IPS-18c (cell line): ENCODE measurements at regions not wholly inside any gene's neighbourhood (a gene's known extent, or its start where the extent isn't known, plus 50 kb on each side); places are given as distances from the start of the nearest gene placed in this dataset.

Experiments used
- H3K4me3 ChIP-seq: 2 replicates; pipeline ENCODE4 v1.7.0; 2013; ENCODE audit warnings: low read depth, mild to moderate bottlenecking, low read length, moderate library complexity; ENCODE audit not compliant: insufficient read depth
- H3K9me3 ChIP-seq: one replicate; pipeline ENCODE4 v1.6.1; 2013; ENCODE audit warnings: mild to moderate bottlenecking, low read length, moderate library complexity; ENCODE audit not compliant: control insufficient read depth, insufficient read depth

GRCh38 chr3:182179631-182180030 is 467.9 kb downstream of the SOX2 start:
- no peak overlapping the region for H3K4me3 ChIP-seq
- no peaks in the 10 kb centered on the region for H3K9me3 ChIP-seq

DNA sequence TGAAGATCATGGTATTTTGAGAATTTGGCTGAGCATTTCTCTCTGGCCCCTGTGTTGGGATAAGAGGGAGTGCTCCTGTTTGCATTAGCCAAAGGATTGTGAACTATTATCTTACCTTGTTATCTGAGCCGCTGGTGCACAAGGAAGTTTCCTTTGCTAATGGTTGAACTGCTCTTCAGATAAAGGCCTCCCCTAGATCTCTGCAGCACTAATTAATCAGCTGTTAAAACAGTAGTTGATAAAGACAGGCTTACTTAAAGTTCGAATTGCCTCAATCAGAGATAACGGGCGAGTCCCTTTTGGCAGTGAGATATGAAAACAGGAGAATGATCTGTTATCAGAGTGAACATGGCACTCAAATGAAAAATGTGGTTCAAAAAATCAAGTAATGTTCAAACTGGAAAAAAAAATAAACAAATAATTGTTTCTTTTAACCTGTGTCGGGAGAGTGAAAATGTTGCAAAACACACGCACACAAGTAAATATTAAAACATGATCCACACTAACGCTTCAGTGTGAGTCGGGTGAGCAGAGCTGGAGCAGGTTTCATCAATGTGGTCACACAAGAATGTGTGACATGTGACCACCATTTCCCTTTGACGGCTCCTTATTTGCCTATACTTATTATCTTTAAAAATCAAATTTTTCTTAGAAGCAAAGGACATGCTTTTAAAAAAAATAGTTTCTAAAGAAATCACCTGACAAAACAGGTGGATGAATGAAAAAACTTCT is 469.1 kb downstream of the SOX2 start:
- Histone ChIP-seq H3K4me3 (no peak overlapping the region), H3K9me3 (no peaks in the 10 kb centered on the region)

DNA sequence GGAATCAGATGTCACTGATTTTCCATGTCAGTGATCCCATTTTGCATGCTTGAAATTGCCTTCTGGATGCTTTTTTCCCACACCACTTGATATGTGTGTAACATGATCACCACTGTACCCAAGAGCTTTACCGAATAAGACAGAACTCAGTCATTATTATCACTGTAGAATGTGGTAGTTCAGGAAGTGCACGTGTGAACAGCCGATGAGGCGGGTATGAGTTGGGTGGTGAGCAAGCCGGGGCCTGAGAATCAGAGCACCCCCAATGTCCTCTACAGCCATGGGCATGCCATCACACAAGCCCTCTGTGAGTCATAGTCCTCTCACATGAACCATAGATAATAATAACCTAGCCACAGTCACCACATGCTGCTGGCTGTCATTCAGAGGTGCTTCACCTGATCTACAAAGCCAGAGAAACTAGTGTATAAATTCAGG is 470.8 kb downstream of the SOX2 start:
- no peak overlapping the region for H3K4me3 ChIP-seq
- H3K9me3 ChIP-seq = no peaks in the 10 kb centered on the region

DNA sequence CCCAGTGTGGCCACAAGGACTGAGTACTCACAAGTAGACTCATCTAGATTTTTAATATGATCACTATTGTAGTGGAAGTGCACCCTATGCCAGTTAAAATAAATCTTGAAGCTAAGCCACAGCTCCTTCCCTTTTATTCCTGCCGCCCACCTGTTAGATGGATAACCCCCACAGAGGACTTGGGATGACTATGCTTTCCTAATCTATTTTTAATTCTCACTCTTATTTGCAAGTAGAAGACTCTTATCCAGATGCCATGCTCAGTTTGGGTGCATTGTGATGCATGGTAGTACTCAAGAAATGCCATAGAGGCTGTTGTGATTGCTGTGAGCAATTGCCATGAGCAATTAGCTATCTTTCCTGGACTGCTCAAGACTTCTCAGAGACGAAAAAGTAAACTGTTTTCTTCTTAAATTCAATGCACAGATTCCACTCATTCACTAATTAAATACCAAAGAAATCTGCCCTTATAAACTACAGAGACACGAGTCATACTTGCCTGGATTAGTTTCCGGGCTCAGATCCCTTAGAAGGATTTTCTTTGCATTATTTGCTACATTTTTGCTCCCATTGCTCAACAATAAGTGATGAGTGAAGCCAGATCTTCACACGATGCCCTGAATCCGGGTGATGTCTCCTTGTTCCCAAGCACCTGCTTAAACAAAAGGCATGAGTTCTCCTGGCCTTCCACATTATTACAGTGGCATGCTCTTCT is 472.1 kb downstream of the SOX2 start:
- Histone ChIP-seq H3K9me3 (no peaks in the 10 kb centered on the region), H3K4me3 (no peak overlapping the region)

GRCh38 chr3:182185313-182185712 is 473.6 kb downstream of the SOX2 start:
- H3K9me3 ChIP-seq = no peaks in the 10 kb centered on the region
- no peak overlapping the region for H3K4me3 ChIP-seq

GRCh38 chr3:182190056-182190455 is 478.3 kb downstream of the SOX2 start:
- no peaks in the 10 kb centered on the region for H3K9me3 ChIP-seq

GRCh38 chr3:182198345-182198744 is 486.6 kb downstream of the SOX2 start:
- Histone ChIP-seq H3K4me3 (no peak overlapping the region), H3K9me3 (no peaks in the 10 kb centered on the region)

More at GRCh38 chr3:182190056-182190455, 478.3 kb downstream of the SOX2 start:
- no peak overlapping the region for H3K4me3 ChIP-seq

DNA sequence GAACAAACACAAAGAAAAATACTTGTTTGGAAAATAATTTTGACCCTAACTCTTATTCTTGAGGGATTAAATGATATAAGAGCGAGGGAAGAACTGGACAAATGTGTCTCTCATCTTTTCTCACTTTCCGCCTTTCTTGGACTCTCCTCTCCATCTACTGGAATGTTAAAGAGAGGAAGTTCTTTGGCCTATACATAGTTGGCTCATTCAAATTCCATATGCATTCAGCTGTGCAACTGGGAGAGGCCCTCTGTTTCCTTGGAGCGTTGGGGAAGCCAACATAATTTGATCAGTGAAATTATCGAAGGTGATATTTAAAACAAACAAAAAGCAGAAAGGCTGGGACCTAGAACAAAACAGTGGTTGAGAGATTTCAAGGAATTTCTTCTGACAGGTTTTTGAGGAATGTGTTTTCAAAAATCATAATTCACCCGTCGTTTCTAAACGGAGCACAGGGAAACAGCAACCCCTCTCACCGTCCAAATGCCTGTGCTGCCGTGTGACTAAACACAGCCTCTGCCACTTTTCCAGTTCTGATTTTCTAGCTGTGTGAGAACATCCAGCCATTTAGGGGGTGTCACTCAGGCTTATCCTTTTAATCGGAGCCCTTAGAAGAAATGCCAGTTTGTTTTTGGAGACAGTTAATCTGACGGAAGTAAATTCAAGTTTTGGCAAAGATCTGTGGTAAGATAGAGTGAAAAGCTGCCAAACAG is 489.9 kb downstream of the SOX2 start:
- H3K9me3 ChIP-seq = no peaks in the 10 kb centered on the region
- H3K4me3 ChIP-seq = no peak overlapping the region

DNA sequence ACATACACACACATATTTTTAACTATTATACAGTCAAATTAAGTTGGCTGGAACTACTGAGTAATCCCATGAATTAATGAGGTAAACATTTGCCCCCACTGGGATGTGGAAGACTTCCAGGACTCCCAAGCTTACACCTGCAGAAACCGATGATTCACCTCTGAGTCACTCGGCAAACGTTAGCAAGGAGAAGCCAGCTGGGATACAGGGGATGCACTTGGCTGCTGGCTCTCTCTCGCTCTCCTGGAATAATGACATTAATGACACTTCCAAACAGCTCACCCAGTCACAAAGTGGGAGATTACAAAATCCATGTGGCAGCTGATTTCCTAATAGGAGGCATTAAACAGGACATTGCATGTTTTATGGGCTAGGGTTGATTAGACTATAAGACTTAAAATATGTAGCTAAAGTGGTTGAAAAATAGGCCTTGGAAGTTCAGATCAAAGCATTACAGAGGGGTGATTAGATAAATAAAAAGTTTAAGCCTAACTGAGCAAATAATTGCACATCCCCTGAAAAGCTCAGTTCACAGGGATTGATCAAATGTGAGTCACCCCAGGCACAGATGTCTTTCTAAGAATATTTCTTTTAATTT is 500.9 kb downstream of the SOX2 start:
- no peak overlapping the region for H3K4me3 ChIP-seq

DNA sequence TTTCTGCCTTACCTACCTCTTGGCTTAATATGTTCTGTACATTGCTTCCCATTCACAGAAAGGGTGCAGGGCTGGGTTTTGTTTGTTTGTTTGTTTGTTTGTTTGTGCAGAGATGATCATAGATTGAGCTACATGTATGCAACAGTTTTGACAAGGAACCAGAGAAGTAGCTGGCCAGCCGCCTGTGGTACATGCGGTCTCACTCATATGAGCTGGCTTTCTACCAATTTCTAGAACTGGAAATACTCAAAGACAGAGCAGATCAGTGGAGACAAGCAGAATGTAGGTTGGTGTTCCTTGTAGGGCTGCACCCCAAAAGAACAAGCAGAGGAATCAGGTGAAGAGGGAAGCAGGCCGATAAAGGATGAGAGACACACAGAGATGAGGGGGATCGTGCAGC is 502.7 kb downstream of the SOX2 start:
- H3K9me3 ChIP-seq = no peaks in the 10 kb centered on the region
- no peak overlapping the region for H3K4me3 ChIP-seq

More for the DNA sequence above, 500.9 kb downstream of the SOX2 start:
- no peaks in the 10 kb centered on the region for H3K9me3 ChIP-seq

DNA sequence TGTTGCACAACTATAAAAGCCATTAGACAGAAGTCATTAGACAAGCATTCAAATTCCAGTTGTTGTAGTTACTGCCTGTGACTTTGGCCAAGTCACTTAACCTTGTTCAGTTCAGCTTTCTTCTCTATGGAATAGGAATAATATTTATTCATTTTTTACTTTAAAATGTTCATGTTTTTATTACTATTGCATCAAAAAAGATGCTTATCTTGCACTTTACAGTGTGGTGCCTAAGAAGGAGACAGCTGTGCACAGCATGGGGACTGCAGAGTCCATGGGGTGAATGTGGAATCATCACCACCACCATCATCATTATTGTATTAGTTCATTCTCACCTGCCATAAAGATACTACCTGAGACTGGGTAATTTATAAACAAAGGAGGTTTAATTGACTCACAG is 504.2 kb downstream of the SOX2 start:
- no peak overlapping the region for H3K4me3 ChIP-seq
- H3K9me3 ChIP-seq = no peaks in the 10 kb centered on the region

DNA sequence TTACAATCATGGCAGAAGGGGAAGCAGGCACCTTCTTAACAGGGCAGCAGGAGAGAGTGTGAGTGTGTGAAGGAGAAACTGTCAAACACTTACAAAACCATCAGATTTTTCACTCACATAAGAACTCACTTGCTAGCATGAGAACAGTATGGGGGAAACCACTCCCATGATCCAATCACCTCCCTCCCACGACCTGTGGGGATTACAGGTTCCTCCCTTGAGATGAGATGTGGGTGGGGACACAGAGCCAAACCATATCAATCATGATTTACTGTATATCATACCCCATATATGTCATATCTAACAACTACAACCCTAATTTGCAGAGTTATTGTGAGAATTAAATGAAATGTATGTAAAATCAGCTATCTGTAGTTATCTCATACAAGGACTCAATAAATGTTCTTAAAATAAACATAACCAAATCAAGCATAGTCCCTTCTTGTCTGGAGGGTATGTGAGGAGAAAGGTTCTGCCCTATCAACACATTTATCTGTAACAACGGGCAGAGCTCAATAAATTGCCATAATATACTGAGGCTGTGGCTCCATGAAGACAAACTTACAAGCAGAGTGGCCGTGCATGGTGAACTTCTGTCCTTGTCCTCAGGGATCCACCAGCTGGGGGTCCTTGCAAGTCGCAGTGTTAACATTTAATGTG is 504.7 kb downstream of the SOX2 start:
- Histone ChIP-seq H3K4me3 (no peak overlapping the region), H3K9me3 (no peaks in the 10 kb centered on the region)

DNA sequence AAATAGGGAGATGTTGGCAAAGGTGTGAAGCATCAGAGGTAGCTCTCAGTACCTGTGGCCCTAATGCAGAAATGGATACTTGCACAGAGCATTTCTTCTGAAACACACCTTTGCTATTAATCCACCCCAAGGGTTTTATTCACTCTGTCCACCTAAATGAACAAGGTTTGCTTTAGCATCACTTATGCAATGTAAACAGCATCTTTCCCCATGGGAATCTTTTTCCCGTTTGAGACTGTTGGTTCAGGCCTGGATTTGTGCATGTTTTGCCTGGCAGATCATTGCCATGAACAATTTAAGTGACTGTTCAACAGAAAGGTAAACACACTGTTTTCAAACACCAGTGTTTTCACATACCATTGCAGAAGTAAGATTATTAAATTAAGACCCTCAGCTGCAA is 508.3 kb downstream of the SOX2 start:
- Histone ChIP-seq H3K4me3 (no peak overlapping the region), H3K9me3 (no peaks in the 10 kb centered on the region)

- H3K9me3 ChIP-seq = no peaks in the 10 kb centered on the region
- H3K4me3 ChIP-seq = no peak overlapping the region
Measured at GRCh38 chr3:182220471-182220870, 508.7 kb downstream of the SOX2 start.

DNA sequence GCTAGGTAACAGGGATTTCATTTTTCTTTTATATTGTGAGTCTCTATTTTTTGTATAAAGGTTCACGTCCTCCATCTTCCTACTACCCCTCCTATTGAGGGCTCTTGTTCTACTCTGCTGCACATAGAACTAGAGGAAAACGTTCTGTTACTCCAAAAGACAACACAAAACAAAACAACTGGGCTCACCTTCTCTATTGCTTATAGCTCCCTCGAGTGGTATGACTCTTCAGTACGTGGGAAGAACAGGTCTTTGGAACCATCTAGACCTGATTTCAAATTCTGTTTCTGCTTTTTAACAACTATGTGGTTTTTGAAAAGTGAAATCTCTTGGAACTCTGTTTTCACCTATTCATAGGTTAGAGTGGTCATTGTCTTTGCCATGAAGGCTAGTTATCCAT is 515.3 kb downstream of the SOX2 start:
- Histone ChIP-seq H3K9me3 (no peaks in the 10 kb centered on the region), H3K4me3 (no peak overlapping the region)

- H3K9me3 ChIP-seq = no peaks in the 10 kb centered on the region
- no peak overlapping the region for H3K4me3 ChIP-seq
Measured at GRCh38 chr3:182233405-182233804, 521.7 kb downstream of the SOX2 start.

GRCh38 chr3:182233957-182234356 is 522.2 kb downstream of the SOX2 start:
- no peak overlapping the region for H3K4me3 ChIP-seq
- H3K9me3 ChIP-seq = no peaks in the 10 kb centered on the region
